ENCODE measurements at regions not wholly inside any gene's neighbourhood (a gene's known extent, or its start where the extent isn't known, plus 50 kb on each side); places are given as distances from the start of the nearest gene placed in this dataset.

DNA sequence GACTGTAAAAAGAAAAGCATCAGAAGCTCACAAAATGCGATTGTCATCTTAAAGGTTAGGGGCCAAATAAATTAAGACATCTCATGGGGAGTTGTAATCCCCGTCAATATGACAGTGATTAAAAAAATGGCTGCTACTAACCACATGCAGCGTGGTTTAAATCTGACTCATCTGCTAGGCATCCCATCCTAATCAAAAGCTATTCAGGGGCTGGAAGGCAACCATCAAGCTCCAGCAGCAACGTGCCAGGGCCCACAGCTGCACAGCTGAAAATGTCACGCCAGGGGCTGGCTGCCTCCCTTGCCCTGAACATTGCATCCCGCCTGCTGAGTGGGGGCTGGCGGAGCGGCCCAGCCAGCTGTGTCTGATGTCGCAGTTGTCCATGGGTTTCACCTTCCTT is 66.3 kb upstream of the FRMD4A start:
- ATAC-seq (peak; percentile 68 to 81), DNase-seq (peak; percentile 37 to 66)
- Histone ChIP-seq H3K9me3 (no peaks in the 10 kb centered on the region), H3K27me3 (no peaks in the 10 kb centered on the region), H3K36me3 (no peaks in the 10 kb centered on the region), H3K27ac (no peak overlapping the region), H3K4me3 (no peak overlapping the region), H3K4me1 (no peaks in the 10 kb centered on the region)
- in situ Hi-C loops (cut with MboI; ENCODE audit: low sequenced_read_pairs in 4 of 4) = no loop called here
- intact Hi-C loops (cut with DNase I; ENCODE audit: low total_unique reads) = no loop called here
- TF ChIP-seq POLR2A (IDR thresholded peaks at IDR 0.05) = no peak
- TF ChIP-seq, protein P1, sequence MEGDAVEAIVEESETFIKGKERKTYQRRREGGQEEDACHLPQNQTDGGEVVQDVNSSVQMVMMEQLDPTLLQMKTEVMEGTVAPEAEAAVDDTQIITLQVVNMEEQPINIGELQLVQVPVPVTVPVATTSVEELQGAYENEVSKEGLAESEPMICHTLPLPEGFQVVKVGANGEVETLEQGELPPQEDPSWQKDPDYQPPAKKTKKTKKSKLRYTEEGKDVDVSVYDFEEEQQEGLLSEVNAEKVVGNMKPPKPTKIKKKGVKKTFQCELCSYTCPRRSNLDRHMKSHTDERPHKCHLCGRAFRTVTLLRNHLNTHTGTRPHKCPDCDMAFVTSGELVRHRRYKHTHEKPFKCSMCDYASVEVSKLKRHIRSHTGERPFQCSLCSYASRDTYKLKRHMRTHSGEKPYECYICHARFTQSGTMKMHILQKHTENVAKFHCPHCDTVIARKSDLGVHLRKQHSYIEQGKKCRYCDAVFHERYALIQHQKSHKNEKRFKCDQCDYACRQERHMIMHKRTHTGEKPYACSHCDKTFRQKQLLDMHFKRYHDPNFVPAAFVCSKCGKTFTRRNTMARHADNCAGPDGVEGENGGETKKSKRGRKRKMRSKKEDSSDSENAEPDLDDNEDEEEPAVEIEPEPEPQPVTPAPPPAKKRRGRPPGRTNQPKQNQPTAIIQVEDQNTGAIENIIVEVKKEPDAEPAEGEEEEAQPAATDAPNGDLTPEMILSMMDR (IDR thresholded peaks at IDR 0.05 in 4 of 5, conservative IDR thresholded peaks at IDR 0.05 in 1 of 5) = no peak

DNA sequence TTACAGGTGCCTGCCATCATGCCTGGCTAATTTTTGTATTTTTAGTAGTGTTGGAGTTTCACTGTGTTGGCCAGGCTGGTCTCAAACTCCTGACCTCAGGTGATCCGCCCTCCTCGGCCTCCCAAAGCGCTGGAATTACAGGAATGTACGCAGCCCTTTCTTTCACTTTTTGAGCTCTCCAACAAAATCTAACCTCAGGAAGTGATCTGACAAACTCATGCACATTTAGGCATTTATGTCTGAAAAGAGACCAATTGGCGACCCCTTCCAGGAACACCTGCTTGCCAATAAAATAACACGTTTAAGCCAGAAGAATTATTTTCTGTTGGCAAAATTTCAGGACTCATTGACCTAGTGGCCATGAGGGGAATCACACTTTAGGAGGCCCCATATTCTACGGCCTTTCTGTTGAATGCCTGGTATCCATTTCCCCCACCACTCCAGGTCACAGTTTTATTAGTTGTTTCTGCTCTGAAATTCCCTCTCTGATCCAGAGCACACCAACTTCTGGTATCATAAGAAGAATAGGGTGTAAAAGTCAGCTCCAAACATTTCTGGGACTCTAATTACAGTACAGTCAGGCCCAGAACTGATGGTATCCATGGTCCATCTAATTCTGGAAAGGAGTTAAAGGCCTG is 65.8 kb upstream of the FRMD4A start:
- in situ Hi-C loops (cut with MboI; ENCODE audit: low sequenced_read_pairs in 4 of 4) = no loop called here
- Histone ChIP-seq H3K4me3 (no peak overlapping the region), H3K4me1 (no peaks in the 10 kb centered on the region), H3K27ac (no peak overlapping the region), H3K27me3 (no peaks in the 10 kb centered on the region), H3K9me3 (no peaks in the 10 kb centered on the region), H3K36me3 (no peaks in the 10 kb centered on the region)
- intact Hi-C loops (cut with DNase I; ENCODE audit: low total_unique reads) = no loop called here
- TF ChIP-seq, protein P1 (IDR thresholded peaks at IDR 0.05 in 4 of 5, conservative IDR thresholded peaks at IDR 0.05 in 1 of 5) = peak in 1 of 5 experiments; percentile 28
- TF ChIP-seq POLR2A (IDR thresholded peaks at IDR 0.05) = no peak
- ATAC-seq (peak in 1 of 2 donors; percentile 21), DNase-seq (no peak)

GRCh38 chr10:14394179-14394578 is 63.5 kb upstream of the FRMD4A start:
- DNase-seq (no peak), ATAC-seq (no peak)
- intact Hi-C loops (cut with DNase I; ENCODE audit: low total_unique reads) (no loop called here), in situ Hi-C loops (cut with MboI; ENCODE audit: low sequenced_read_pairs in 4 of 4) (no loop called here)
- H3K36me3 ChIP-seq = no peaks in the 10 kb centered on the region
- H3K4me3 ChIP-seq = no peak overlapping the region
- no peaks in the 10 kb centered on the region for H3K27me3 ChIP-seq
- H3K4me1 ChIP-seq = no peaks in the 10 kb centered on the region
- no peak for TF ChIP-seq POLR2A (IDR thresholded peaks at IDR 0.05)
- H3K9me3 ChIP-seq = no peaks in the 10 kb centered on the region
- no peak overlapping the region for H3K27ac ChIP-seq

GRCh38 chr10:14391342-14391741 is 60.6 kb upstream of the FRMD4A start:
- Histone ChIP-seq H3K9me3 (no peaks in the 10 kb centered on the region), H3K27ac (no peak overlapping the region), H3K36me3 (no peaks in the 10 kb centered on the region), H3K4me1 (no peaks in the 10 kb centered on the region), H3K27me3 (no peaks in the 10 kb centered on the region), H3K4me3 (no peak overlapping the region)
- no peak for DNase-seq
- no peak for ATAC-seq
- no peak for TF ChIP-seq POLR2A (IDR thresholded peaks at IDR 0.05)
- TF ChIP-seq, protein P1 (IDR thresholded peaks at IDR 0.05 in 4 of 5, conservative IDR thresholded peaks at IDR 0.05 in 1 of 5) = no peak
- intact Hi-C loops (cut with DNase I; ENCODE audit: low total_unique reads) (no loop called here), in situ Hi-C loops (cut with MboI; ENCODE audit: low sequenced_read_pairs in 4 of 4) (no loop called here)

- no peaks in the 10 kb centered on the region for H3K9me3 ChIP-seq
- no peaks in the 10 kb centered on the region for H3K36me3 ChIP-seq
- DNase-seq (no peak), ATAC-seq (no peak)
- intact Hi-C loops (cut with DNase I; ENCODE audit: low total_unique reads) (no loop called here), in situ Hi-C loops (cut with MboI; ENCODE audit: low sequenced_read_pairs in 4 of 4) (no loop called here)
- no peaks in the 10 kb centered on the region for H3K4me1 ChIP-seq
- no peak overlapping the region for H3K27ac ChIP-seq
- TF ChIP-seq, protein P1 (IDR thresholded peaks at IDR 0.05 in 4 of 5, conservative IDR thresholded peaks at IDR 0.05 in 1 of 5) = no peak
- TF ChIP-seq POLR2A (IDR thresholded peaks at IDR 0.05) = no peak
- no peaks in the 10 kb centered on the region for H3K27me3 ChIP-seq
- no peak overlapping the region for H3K4me3 ChIP-seq
Observed at GRCh38 chr10:14389981-14390590, 59.4 kb upstream of the FRMD4A start.
